IMR-90 (cell line): ENCODE measurements at regions not wholly inside any gene's neighbourhood (a gene's known extent, or its start where the extent isn't known, plus 50 kb on each side); places are given as distances from the start of the nearest gene placed in this dataset. TPM values are rescaled to one million over a fixed set of nuclear protein-coding genes. Genes with fewer than 3 reads are reported as not detected.
"Not testable (repeated sequence)": the region's sequence is repeated elsewhere in the genome, so short reads cannot be mapped to it uniquely, and the experiment has no call there.

Source experiments
- ATAC-seq: fragments of 200-7000 bp; cut with Tn5 transposase; 2 replicates; pipeline ENCODE4 v1.9.1; 2020; ENCODE audit warnings: low read depth, mild to moderate bottlenecking, moderate library complexity
- BruUV-seq: library from RNA; stranded (reverse); fragments of 400-500 nt; replicated peaks from 2 replicates; lab custom pipeline; 2021; lab: Mats Ljungman, UMichigan
- CTCF ChIA-PET: fragments of 300-600 bp; formaldehyde crosslinking; extraction: SDS; loops from one replicate; lab custom pipeline; 2021; ENCODE audit warnings: antibody characterized with exemption; lab: Yijun Ruan, JAX
- POLR2A ChIA-PET: fragments of 300-600 bp; sonication (Branson Sonifier 250); formaldehyde crosslinking; loops from one replicate; lab custom pipeline; 2022; ENCODE audit warnings: antibody characterized with exemption; ENCODE audit not compliant: unreplicated experiment; lab: Charles Lee
- DNase-seq: peaks from one replicate; pipeline ENCODE4 v3.0.0; 2013
- H2AFZ ChIP-seq: replicated peaks from 2 replicates; pipeline ENCODE3; 2013; ENCODE audit warnings: low read length, mild to moderate bottlenecking; ENCODE audit not compliant: poor library complexity
- H2AK5ac ChIP-seq: 2 replicates; pipeline ENCODE4 v1.6.1; 2013; ENCODE audit warnings: low read depth, low read length, inconsistent platforms
- H2AK9ac ChIP-seq: replicated peaks from 2 replicates; pipeline ENCODE3; 2013; ENCODE audit warnings: mild to moderate bottlenecking, low read depth, low read length, moderate library complexity; ENCODE audit not compliant: poor library complexity
- H2BK120ac ChIP-seq: 2 replicates; pipeline ENCODE4 v1.6.1; 2013; ENCODE audit warnings: low read depth, low read length, inconsistent platforms
- H2BK15ac ChIP-seq: 3 replicates; pipeline ENCODE4 v1.6.1; 2013; ENCODE audit warnings: low read depth, low read length, inconsistent platforms
- H2BK20ac ChIP-seq: 2 replicates; pipeline ENCODE4 v1.6.1; 2013; ENCODE audit warnings: low read depth, mild to moderate bottlenecking, inconsistent platforms, low read length, moderate library complexity
- H2BK5ac ChIP-seq: 2 replicates; pipeline ENCODE4 v1.6.1; 2013; ENCODE audit warnings: mild to moderate bottlenecking, low read depth, low read length, inconsistent platforms; ENCODE audit not compliant: poor library complexity, severe bottlenecking
- H3K14ac ChIP-seq: replicated peaks from 2 replicates; pipeline ENCODE4 v1.6.1; 2013; ENCODE audit warnings: low read depth, low read length, inconsistent platforms
- H3K18ac ChIP-seq: 2 replicates; pipeline ENCODE4 v1.6.1; 2013; ENCODE audit warnings: low read depth, low read length, control low read depth
- H3K23ac ChIP-seq: 2 replicates; pipeline ENCODE4 v1.6.1; 2013; ENCODE audit warnings: low read depth, low read length, inconsistent platforms
- H3K27ac ChIP-seq: 2 replicates; pipeline ENCODE4 v1.5.1; 2013; ENCODE audit warnings: mild to moderate bottlenecking, control low read depth, low read length; ENCODE audit not compliant: insufficient read depth
- H3K27me3 ChIP-seq: 2 replicates; pipeline ENCODE4 v1.6.1; 2013; ENCODE audit warnings: low read length; ENCODE audit not compliant: control insufficient read depth, insufficient read depth
- H3K36me3 ChIP-seq: 2 replicates; pipeline ENCODE4 v1.6.1; 2013; ENCODE audit warnings: low read length, mixed read lengths; ENCODE audit not compliant: control insufficient read depth, insufficient read depth
- H3K4ac ChIP-seq: 2 replicates; pipeline ENCODE4 v1.6.1; 2013; ENCODE audit warnings: low read depth, low read length, inconsistent platforms
- H3K4me1 ChIP-seq: 2 replicates; pipeline ENCODE4 v1.6.1; 2013; ENCODE audit warnings: low read length, mixed read lengths; ENCODE audit not compliant: control insufficient read depth, insufficient read depth
- H3K4me2 ChIP-seq: 2 replicates; pipeline ENCODE4 v1.6.1; 2013; ENCODE audit warnings: low read depth, mild to moderate bottlenecking, control low read depth, low read length, moderate library complexity
- H3K4me3 ChIP-seq: 2 replicates; pipeline ENCODE4 v1.5.1; 2013; ENCODE audit warnings: low read depth, mild to moderate bottlenecking, control low read depth, low read length, moderate library complexity; ENCODE audit not compliant: insufficient read depth
- H3K56ac ChIP-seq: 2 replicates; pipeline ENCODE4 v1.6.1; 2013; ENCODE audit warnings: low read length, inconsistent platforms; ENCODE audit not compliant: insufficient read depth; ENCODE audit errors: extremely low read depth
- H3K79me1 ChIP-seq, 2 experiments: 2 replicates each; pipeline ENCODE4 v1.6.1; 2013; ENCODE audit warnings: low read length in 2 of 2, inconsistent platforms in 1 of 2, low read depth in 1 of 2
- H3K9ac ChIP-seq: 2 replicates; pipeline ENCODE4 v1.6.1; 2013; ENCODE audit warnings: low read depth, low read length, control low read depth
- H3K9me1 ChIP-seq: 2 replicates; pipeline ENCODE4 v1.6.1; 2013; ENCODE audit warnings: low read length, inconsistent platforms; ENCODE audit not compliant: insufficient read depth
- H3K9me3 ChIP-seq: 2 replicates; pipeline ENCODE4 v1.6.1; 2013; ENCODE audit warnings: low read length; ENCODE audit not compliant: control insufficient read depth, insufficient read depth
- H4K20me1 ChIP-seq: 2 replicates; pipeline ENCODE4 v1.6.1; 2013; ENCODE audit warnings: low read length, inconsistent platforms; ENCODE audit not compliant: insufficient read depth
- H4K5ac ChIP-seq: 2 replicates; pipeline ENCODE4 v1.6.1; 2013; ENCODE audit warnings: mild to moderate bottlenecking, low read depth, low read length, control low read depth
- H4K8ac ChIP-seq, 2 experiments: 2 replicates each; pipeline ENCODE4 v1.6.1; 2013; ENCODE audit warnings: low read depth in 2 of 2, low read length in 2 of 2, control low read depth in 1 of 2, inconsistent platforms in 1 of 2
- H4K91ac ChIP-seq: 2 replicates; pipeline ENCODE4 v1.6.1; 2013; ENCODE audit warnings: low read depth, low read length, inconsistent platforms; ENCODE audit not compliant: insufficient read depth
- WGBS, 2 experiments: methylation state at CpG; one replicate each; pipeline versions ENCODE4 v1.1.5 to v1.1.7; 2013; ENCODE audit warnings: missing lambda C conversion rate in 2 of 2; ENCODE audit not compliant: insufficient read length in 1 of 2; ENCODE audit errors: extremely low coverage in 2 of 2; 5-methylcytosine and 5-hydroxymethylcytosine counted together
- dilution Hi-C: fragments of 300-500 bp; cut with HindIII; formaldehyde crosslinking; loops from one replicate; pipeline ENCODE4 v1.14.3; 2018; ENCODE audit warnings: low sequenced_read_pairs; ENCODE audit not compliant: unreplicated experiment
- in situ Hi-C: fragments of 300-500 bp; cut with MboI; formaldehyde crosslinking; loops from 3 replicates; pipeline ENCODE4 v1.14.3; 2019; ENCODE audit warnings: low sequenced_read_pairs, inconsistent platforms, mixed read lengths
- intact Hi-C: fragments of 100-400 bp; cut with micrococcal nuclease; formaldehyde crosslinking; loops from 2 replicates; pipeline ENCODE4 v1.10.0; 2022
- microRNA-seq, 2 experiments: library from miRNA; stranded (forward) in 1 of 2; unstranded in 1 of 2; fragments of 10-50 nt in 1 of 2; fragments of <30 nt in 1 of 2; gene quantifications in 1 of 2; microRNA quantifications in 1 of 2; one replicate each; pipeline versions ENCODE3 to v1.1.0; 2013 to 2020; ENCODE audit not compliant: insufficient read depth in 1 of 2, insufficient read length in 1 of 2, unreplicated experiment in 1 of 2
- small RNA-seq, 5 experiments: library from RNA; depleted of rRNA; stranded (forward); fragments of <200 nt; gene quantifications; one replicate each; pipeline ENCODE3, GENCODE V24; 2012

DNA sequence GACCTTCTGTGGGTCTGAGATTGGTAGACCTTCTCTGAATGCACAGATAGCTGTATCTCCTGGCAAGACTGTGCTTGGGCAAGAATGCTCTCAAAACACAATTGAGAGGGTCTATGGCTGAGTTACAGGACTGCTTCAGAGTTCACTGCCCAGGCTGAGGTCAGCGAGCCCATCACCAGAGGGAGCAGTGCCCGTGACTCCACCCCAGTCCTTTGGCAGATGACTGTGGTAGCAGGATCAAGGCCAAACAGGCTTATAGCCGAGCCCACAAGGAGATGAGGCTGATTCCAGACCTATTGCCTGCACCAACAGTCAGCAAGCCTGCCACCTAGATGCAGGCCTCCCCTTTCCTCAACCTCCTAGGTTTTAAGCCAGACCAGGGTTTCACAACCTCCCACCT lies 89.4 kb downstream of the CHRFAM7A start:
- CTCF ChIA-PET, H4K5ac ChIP-seq, H2AFZ ChIP-seq, H4K8ac ChIP-seq, dilution Hi-C loops, H3K23ac ChIP-seq, H3K9me1 ChIP-seq, DNase-seq, H2BK15ac ChIP-seq, H3K9ac ChIP-seq, H3K14ac ChIP-seq, H3K79me1 ChIP-seq, H3K4ac ChIP-seq, H4K20me1 ChIP-seq, BruUV-seq, H3K4me2 ChIP-seq, POLR2A ChIA-PET, H3K4me1 ChIP-seq, H3K4me3 ChIP-seq, H2BK20ac ChIP-seq, in situ Hi-C loops, H3K36me3 ChIP-seq, H2BK120ac ChIP-seq, intact Hi-C loops, H3K9me3 ChIP-seq, H3K18ac ChIP-seq, H3K27ac ChIP-seq, H2AK9ac ChIP-seq, H2AK5ac ChIP-seq, ATAC-seq, H3K27me3 ChIP-seq, H4K91ac ChIP-seq, H2BK5ac ChIP-seq, H3K56ac ChIP-seq: not testable (repeated sequence)
- WGBS, 2 experiments, result no CpG with 5 or more reads among the region's 3 CpGs

Small RNA genes in the stretch of these regions (microRNA-seq; reads per million reads assigned to microRNA genes)
- not detected for gene RNU6-17P (ENCODE audit: insufficient read depth, insufficient read length)

Small RNA genes in the stretch of these regions (small RNA-seq; reads per million reads assigned to genes)
- gene RNU6-17P, result 0 reads per million in 5 experiments
